GM18499 (cell line): ENCODE measurements at regions not wholly inside any gene's neighbourhood (a gene's known extent, or its start where the extent isn't known, plus 50 kb on each side); places are given as distances from the start of the nearest gene placed in this dataset.

Experiments used
- ATAC-seq: cut with Tn5 transposase; IDR thresholded peaks from one replicate; pipeline ENCODE4 v1.9.1; 2021; ENCODE audit warnings: moderate number of reproducible peaks; ENCODE audit not compliant: insufficient read depth, unreplicated experiment

DNA sequence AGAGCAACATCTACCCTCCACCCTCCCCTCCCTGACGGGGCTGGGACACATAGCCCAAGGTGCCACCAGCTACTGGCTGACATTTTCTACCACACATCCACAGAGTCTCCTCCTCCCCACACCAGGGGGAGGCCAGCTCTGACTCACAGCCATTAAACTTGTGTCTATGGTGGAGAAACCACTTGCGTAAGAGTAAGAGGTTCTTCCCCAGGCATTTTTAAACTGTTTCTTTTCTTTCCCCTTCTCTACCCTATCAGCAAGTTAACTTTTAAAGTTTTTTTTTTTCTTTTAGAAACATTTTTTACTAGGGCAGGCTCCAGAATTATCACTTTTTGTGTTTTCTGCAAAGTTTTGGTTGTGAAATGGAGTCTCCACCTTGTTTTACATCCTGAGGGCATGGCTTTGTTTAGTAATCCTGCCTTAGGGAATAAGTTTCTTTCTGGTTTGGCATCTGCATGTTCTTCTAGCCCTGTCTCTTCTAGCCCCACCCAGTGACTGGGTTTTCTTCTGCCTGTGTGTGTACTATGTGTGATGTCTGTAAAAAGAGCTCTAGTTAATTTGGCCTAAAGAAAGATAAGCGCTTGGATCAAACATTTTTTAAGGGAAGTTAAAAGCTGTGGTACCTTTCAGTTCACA, 148.8 kb upstream of the GADL1 start:
- ATAC-seq = no peak

DNA sequence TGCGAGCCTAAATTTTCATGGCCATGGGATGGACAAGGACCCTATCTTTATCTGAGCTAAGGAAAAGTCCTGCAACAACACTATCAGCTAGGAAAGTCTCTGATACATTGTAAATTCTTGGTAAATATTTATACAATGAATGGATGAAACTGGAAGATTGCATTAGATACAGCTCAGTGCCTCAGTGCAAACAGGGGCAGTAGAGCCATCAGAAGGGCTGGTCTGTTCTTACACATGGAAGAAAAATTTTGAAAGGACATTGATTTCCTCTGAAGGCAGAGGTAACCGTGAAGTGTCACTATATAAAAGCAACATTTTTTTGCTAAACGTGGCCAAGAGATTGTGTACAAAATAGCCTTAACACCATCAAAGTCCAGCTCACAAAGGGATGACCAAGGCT, 153.2 kb upstream of the GADL1 start:
- ATAC-seq = no peak

DNA sequence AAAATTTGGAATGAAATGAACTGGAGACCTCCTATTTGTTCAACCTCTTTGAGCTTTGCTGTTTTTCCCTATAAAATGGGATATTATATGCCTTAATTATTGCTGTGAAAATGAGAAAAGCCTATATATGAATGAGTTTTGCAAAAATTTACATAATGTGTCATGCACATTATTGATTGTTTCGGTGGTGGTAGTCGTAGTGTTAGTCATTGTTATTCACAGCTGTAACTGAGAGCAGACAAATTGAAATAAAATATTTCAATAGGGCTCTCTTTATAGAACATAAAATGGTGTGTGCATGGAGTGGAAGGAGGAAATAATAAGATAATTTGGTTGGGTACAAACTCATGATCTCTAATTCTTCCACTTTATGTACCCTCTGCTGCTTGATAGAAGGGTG, 153.7 kb upstream of the GADL1 start:
- ATAC-seq = no peak

DNA sequence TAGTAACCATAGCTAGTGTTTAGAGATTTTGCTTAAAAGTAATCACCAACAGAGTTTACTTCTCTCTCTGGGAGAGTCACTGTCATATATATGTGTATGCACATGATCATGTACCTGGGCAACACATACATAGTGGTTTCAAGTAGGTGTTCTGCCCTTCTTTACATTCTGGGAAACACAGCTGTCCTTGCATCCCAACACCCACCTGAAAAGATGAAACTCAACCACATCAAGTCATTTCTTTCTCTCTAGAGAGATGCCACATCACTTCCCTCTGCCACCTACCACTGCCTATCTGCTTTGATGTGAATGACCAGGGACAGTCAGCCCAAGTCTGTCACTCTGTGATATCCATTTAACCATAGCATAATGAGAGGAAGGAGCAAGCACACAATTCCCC, 155.8 kb upstream of the GADL1 start:
- ATAC-seq = no peak

DNA sequence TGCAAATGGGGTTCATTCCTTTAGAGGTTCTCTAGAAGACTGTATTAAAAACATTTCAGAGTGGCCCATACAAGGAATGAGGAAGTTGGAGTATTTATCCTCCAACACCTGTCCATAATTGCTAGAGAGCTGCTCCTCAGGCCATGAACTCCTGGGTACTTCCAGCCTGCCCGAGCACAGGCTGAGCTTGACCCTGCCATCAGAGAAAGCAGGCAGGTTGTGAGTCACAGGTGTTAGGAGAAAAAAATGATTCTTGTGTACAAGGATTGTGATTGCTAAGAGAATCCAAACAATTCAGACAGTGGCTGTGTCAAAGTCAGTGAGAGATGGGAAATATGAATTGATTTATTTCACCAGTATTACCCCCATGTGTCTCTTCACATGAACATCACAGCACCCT, 156.8 kb upstream of the GADL1 start:
- no peak for ATAC-seq

DNA sequence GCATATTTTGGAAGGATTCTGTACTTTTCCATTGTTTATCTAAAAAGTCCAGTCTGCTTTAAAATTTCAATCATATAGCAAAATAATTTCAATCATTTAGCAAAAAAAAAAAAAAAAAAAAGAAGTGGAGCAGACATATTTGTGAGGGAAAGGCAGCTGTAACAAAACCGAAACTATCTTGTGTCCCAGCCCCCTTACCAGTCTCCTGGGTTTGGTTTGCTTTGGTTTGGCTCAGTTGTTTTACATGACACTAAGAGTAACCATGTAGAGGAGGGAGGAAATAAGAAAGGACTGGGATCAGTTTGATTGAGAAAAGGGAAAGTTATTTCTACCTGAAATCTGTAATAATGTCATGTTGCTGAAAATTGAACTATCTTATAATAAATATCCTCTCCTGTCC, 158.8 kb upstream of the GADL1 start:
- no peak for ATAC-seq

DNA sequence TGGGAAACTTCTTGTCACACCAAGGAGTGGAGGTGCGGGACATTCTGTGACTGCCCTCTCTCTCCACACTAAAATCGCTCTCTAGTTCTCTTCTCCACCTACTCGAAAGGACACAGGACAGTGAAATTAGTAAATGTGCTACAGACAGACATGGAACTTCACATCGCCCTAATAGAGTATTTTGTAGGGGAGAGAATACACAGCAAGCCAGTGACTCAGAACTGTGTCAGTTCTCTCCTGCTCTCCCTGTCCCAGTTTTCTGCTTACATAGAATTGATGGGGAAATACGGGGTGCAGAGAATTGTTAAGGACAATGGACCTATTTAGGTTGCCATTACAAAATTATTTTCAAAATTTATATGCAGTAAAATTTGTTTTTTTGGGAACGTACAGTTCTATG, 159.6 kb upstream of the GADL1 start:
- no peak for ATAC-seq

DNA sequence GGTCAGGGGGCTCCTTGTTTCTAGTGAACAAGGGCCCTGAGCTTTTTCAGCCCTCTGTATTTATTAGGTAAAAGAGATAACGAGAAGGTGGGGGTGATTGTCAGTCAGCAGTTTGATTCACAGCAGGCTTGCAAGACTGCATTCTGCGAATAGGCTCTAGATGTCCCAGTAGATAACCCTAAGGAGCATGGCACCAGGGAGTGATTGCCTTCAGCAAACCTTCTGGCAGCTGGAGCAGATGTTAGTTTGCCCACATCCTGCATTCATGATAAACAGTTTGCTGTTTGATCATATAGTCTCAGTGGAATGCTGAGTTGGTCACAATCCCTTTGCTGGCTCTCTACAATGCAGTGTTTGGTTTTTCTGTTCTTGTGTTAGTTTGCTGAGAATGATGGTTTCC, 161.3 kb upstream of the GADL1 start:
- ATAC-seq = no peak

DNA sequence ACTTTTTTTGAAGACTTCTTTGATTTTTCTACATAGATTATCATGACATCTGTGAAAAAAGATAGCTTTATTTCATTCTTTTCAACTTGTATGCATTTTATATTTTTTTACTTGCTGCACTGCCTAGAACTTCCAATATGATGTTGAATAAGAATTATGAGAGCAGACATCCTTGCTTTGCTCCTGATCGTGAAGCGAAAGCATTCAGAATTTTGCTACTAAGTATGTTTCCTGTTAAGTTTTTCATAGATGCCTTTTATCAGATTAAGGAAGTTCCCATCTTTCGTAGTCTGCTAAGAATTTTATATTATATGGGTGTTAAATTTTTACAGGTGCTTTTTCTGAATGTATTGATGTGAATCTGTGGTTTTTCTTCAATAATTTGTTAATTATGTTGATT, 163.4 kb upstream of the GADL1 start:
- ATAC-seq = no peak

DNA sequence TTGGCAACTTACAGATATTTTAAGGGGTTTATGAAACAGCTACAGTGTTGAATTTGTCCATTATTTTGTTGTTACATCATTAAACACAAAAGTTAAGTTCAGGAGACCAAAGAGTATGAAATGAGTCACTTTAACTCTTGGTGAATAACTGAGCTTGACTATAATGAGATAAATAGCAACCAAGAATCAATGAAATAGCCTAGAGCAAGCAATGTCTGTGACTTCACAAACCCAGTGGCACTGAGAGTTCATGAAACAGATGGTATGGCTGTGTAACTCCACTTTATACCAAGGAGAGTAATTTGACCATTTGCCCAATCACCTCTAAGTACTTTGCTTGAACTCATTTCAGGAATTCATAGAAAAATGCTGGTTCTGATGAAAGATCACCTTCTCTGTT, 169.6 kb upstream of the GADL1 start:
- ATAC-seq = no peak

DNA sequence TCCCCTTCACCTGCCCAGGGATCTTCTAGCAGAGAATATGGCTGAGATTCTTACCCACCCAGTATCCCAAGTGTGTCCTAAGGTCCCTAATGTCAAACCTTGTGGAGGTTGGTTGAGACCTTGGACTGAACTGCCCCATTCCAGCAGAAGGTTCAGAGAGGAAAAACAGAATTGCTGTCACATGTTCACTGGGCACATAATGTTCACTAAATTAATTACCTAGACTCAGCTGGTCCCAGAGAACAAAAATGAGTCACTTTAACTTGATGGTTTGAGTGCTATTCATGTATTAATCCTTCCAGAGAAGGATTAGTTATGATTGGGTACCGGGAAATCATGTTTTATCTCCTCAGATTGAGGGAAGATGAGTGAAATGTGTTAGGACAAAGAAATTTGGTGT, 171.3 kb upstream of the GADL1 start:
- ATAC-seq = no peak

DNA sequence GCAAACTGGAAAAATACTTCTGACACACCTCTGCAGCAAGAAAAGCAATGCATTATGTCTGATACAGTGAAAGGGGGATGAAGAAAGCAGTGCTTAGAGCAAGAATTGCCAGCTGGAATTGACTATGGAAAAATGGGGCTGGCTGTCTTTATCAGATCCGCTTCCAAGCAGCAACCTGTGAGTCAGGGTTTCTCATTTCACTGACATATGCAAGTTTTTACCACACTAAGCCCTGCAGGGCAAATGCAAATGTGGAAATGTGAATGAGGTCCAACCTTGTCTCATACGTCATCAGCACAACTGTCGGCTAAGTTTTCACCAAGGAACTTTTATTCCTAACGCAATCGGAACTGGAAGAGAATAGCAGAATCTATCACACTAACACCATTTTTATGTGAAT, 172.5 kb upstream of the GADL1 start:
- ATAC-seq = no peak

DNA sequence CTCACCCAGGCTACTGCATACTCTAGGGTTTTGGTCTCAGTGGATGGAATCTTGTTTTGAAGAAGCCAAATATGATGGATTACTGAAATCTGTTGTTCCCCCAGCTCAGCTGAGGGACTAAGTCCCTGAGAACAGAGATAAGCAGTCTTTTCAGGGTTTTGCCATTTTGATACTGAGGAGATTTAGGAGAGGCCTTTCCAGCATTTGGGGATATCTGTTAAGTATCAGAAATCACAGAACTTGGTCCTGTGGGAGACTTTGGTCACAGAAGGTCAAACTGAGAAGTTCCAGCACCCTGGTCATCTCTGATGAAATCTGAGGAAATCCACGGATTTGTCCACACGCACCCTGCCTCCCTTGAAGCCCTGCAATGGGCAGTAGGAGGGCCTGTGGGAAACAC, 181.0 kb upstream of the GADL1 start:
- no peak for ATAC-seq

DNA sequence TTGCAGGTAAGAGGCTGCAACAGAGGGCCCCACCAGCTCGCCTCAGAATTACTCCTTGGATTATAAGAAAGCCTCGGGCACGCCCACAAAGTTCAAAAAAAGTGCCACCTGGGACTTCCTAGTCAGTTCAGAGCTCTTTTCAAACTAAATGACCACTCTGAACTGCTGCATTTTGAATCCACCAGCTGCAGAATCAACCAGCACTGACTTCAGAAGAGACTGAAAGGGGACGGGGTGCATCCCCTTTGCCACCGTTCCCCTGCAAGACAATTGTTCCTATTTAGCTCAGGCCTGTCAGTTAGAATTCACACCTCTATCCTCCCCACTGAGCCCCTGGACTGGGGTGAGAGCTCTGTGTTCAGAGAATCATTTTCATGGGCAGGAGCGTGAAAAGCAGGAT, 181.4 kb upstream of the GADL1 start:
- no peak for ATAC-seq

DNA sequence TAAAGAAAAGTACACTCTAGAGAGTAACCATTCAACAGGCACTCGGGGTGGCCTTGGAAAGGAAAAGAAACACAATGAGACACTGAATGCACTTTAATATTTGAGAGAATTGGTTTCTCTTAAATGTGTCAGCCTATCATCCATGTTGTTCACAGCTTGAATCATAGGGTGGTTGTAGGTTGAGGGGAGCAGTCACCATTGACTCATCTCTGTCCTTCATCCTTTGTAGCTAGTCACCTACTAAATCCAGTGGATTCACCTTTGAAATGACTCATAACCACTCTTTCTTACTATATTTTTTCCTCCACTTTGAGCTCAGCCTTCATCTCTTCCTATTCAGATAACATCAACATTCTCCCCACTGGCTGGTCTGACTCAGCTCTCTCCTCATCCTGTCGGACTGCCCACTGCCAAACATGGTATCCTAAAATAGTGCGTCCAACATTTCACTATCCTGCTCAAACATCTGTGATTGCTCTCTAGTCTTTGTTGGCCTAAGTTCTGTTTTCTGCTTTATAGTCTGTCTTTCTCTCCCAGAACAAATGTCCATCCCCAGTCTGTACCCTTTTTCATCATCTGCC, 182.7 kb upstream of the GADL1 start:
- no peak for ATAC-seq

DNA sequence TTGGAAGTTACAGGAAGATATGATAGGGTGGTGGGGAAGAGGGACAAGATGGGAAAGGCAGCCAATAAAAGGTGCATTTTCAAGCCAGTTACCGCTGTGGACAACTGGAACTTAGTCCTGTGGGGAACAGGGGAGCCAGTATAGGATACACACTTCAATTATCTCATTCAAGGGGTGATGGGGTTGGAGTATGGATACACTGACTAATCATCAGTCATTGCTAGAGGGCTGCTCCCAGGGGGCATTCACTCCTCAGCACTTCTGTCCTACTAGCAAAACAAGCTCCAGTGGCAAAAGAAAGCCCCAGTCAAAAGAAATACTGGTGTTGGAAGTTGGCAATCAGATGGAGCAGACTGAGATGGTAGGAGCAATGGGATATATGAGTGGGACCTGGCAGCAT, 183.4 kb upstream of the GADL1 start:
- ATAC-seq = no peak

DNA sequence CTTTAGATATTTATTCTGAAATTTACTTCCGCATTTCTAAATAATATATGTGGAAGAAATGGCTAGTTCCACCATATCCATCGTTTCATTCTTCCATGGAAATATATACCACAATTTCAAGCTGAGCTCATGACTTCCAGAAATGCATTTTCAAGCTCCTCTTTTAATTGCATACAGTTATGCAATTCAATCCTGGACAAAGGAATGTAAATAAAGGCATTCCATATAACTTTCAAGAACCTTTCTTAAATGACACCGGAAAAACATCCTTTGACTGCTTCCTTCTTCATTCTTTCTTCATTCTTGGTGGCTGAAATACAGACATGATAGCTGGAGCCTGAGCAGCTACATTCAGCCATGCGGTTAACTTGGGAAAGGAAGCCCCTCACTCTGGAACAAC, 185.2 kb upstream of the GADL1 start:
- ATAC-seq = no peak

DNA sequence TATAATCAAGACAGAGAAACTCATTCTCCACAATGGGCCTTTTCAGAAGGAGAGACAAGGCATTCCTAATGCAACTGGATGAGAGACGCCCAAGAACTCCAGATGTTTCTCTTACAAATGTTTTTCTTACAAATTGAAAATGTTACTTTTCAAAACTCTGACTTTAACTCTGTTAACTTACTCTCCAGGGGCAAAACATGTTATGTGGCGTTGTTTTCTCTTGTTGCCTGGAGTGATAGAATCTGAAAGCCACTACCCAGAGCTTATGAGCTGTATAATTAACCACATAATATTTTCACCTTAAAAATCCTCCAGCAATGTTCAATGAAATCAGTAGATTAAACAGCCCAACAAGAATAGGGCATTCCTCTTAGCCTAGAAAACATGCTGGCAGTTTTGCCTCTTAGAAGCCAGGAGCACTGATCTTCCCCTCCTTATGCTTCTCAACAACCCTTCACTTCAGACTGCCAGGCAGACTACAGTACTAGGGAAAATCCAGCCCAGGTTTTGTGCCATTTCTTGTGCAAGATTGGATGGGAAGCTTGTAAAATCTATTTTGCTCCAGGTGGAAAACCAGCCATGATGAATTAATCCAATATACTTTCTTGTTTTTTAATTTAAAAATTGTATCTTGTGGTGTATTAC, 186.7 kb upstream of the GADL1 start:
- ATAC-seq = no peak

DNA sequence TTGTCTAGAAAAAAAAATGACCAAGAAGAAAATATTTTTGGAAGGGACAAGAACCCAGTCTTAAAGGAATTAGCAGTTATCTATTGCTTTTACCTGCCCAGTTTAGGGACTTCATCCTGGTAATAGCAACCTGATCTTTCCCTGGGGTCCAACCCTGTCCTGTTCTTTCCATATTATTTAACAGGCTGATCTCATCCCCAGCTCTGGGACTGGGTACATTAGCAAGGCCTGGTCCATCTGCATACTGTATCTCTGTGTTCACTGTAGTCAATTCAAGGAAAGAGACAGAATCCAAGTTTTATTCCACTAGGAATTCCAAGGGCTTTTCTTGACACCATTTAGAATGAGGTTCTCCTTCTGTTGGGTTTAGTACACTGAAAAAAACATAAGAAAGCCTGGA, 191.7 kb upstream of the GADL1 start:
- ATAC-seq = no peak

DNA sequence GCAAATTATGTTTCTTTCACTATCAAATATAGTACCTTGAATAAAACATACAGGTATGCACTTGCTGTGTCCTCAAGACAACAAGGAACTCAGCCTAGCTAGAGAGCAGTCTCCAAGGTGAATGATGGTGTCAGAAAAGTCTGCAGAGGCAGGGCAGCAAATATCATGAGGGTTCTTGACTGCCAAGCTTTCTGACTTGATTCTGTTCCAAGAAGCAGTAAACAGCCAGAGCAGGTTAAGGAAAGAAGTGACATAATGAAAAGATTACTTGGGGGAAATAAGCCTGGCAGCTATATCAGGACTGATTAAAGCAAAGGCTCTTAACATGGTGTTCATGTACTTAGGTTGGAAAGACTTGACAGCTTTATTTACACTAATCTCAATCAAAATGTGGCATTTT, 192.2 kb upstream of the GADL1 start:
- ATAC-seq = no peak

DNA sequence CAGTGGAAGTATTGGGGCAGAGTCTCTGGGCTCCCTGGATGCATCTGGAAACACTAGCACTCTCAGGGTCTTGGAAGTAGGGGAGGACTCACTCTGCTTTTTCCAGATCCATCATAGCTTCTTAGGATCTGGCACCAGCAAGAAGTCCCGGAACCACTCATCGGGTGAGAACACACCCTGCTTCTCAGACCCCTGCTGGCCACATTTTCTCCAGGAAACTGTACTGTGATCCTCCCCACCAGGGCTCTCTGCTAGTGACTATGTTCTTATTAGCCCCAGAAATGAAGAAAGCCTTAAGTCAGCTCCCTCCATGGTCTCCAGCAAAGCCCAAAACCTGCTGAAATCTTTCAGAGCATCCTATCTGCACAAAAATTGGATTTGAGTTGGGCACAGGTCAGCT, 197.3 kb upstream of the GADL1 start:
- ATAC-seq = no peak
